Parathyroid adenoma (tissue), 2 donors: ENCODE measurements at regions not wholly inside any gene's neighbourhood (a gene's known extent, or its start where the extent isn't known, plus 50 kb on each side); places are given as distances from the start of the nearest gene placed in this dataset.

Experiments
- H2AFZ ChIP-seq: fragments of 300-600 bp; sonication (generic); one replicate; pipeline ENCODE4 v1.7.0; 2017; ENCODE audit warnings: antibody characterized with exemption, mild to moderate bottlenecking
- H3K27ac ChIP-seq: fragments of 300-600 bp; sonication (generic); one replicate; pipeline ENCODE4 v1.7.0; 2017
- H3K27me3 ChIP-seq: fragments of 300-600 bp; sonication (generic); one replicate; pipeline ENCODE4 v1.7.0; 2017; ENCODE audit warnings: low read length; ENCODE audit not compliant: control insufficient read depth, insufficient read depth
- H3K36me3 ChIP-seq: fragments of 300-600 bp; sonication (generic); one replicate; pipeline ENCODE4 v1.7.0; 2017; ENCODE audit warnings: low read length; ENCODE audit not compliant: control insufficient read depth, insufficient read depth
- H3K4me1 ChIP-seq: fragments of 300-600 bp; sonication (generic); one replicate; pipeline ENCODE4 v1.7.0; 2017; ENCODE audit warnings: control low read depth
- H3K4me2 ChIP-seq: fragments of 300-600 bp; sonication (generic); one replicate; pipeline ENCODE4 v1.7.0; 2017; ENCODE audit warnings: low read length
- H3K4me3 ChIP-seq: fragments of 300-600 bp; sonication (generic); one replicate; pipeline ENCODE4 v1.7.0; 2017; ENCODE audit warnings: low read depth, low read length
- H3K79me2 ChIP-seq: fragments of 300-600 bp; sonication (generic); one replicate; pipeline ENCODE4 v1.7.0; 2017; ENCODE audit warnings: control low read depth
- H3K9ac ChIP-seq: fragments of 300-600 bp; sonication (generic); one replicate; pipeline ENCODE4 v1.7.0; 2017; ENCODE audit warnings: mild to moderate bottlenecking
- H3K9me3 ChIP-seq: fragments of 300-600 bp; sonication (generic); one replicate; pipeline ENCODE4 v1.7.0; 2017; ENCODE audit warnings: low read length; ENCODE audit not compliant: control insufficient read depth
- TF ChIP-seq, protein P1 (sequence below): fragments of 300-600 bp; sonication (generic); IDR thresholded peaks from one replicate; pipeline ENCODE4 v1.7.0; 2017; ENCODE audit warnings: antibody characterized with exemption, mild to moderate bottlenecking
- donor health status: primary hyperparathyroidism.

DNA sequence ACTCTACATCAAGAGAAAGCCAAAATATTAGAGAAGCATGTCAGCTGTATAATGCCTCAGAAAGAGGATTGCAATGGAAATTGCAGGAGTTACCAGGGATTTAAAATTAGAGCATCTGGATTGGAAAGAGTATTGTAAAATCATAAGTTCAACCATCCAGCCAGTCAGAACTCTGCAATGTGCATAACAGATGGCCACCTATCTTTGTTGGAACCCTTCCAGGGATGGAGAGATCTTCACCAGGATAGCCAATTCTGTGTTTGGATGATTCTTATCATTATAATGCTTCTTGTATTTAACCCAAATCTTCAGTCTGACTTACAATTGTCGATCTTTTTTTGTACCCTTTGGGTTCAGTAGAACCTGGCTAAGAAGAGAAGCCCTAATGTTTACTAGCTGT lies 164.4 kb downstream of the TLR4 start:
- TF ChIP-seq, protein P1, sequence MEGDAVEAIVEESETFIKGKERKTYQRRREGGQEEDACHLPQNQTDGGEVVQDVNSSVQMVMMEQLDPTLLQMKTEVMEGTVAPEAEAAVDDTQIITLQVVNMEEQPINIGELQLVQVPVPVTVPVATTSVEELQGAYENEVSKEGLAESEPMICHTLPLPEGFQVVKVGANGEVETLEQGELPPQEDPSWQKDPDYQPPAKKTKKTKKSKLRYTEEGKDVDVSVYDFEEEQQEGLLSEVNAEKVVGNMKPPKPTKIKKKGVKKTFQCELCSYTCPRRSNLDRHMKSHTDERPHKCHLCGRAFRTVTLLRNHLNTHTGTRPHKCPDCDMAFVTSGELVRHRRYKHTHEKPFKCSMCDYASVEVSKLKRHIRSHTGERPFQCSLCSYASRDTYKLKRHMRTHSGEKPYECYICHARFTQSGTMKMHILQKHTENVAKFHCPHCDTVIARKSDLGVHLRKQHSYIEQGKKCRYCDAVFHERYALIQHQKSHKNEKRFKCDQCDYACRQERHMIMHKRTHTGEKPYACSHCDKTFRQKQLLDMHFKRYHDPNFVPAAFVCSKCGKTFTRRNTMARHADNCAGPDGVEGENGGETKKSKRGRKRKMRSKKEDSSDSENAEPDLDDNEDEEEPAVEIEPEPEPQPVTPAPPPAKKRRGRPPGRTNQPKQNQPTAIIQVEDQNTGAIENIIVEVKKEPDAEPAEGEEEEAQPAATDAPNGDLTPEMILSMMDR = no peak
- Histone ChIP-seq H3K27me3 (no peaks in the 10 kb centered on the region), H3K36me3 (no peaks in the 10 kb centered on the region), H3K4me3 (no peak overlapping the region), H3K79me2 (no peaks in the 10 kb centered on the region), H3K4me2 (no peak overlapping the region), H3K4me1 (no peaks in the 10 kb centered on the region), H3K9me3 (no peaks in the 10 kb centered on the region), H3K27ac (no peak overlapping the region), H3K9ac (no peak overlapping the region), H2AFZ (no peak overlapping the region)

- H3K9me3 ChIP-seq = no peaks in the 10 kb centered on the region
- H3K4me3 ChIP-seq = no peak overlapping the region
- no peak overlapping the region for H2AFZ ChIP-seq
- TF ChIP-seq, protein P1 = no peak
- H3K4me2 ChIP-seq = no peak overlapping the region
- H3K27me3 ChIP-seq = no peaks in the 10 kb centered on the region
- H3K27ac ChIP-seq = no peak overlapping the region
- no peaks in the 10 kb centered on the region for H3K79me2 ChIP-seq
- H3K36me3 ChIP-seq = no peaks in the 10 kb centered on the region
- no peak overlapping the region for H3K9ac ChIP-seq
- H3K4me1 ChIP-seq = no peaks in the 10 kb centered on the region
Observed at GRCh38 chr9:117869287-117869686, 165.1 kb downstream of the TLR4 start.

- H3K36me3 ChIP-seq = no peaks in the 10 kb centered on the region
- TF ChIP-seq, protein P1 = no peak
- H2AFZ ChIP-seq = no peak overlapping the region
- no peaks in the 10 kb centered on the region for H3K9me3 ChIP-seq
- H3K9ac ChIP-seq = no peak overlapping the region
- no peaks in the 10 kb centered on the region for H3K4me1 ChIP-seq
- H3K27me3 ChIP-seq = no peaks in the 10 kb centered on the region
- no peak overlapping the region for H3K27ac ChIP-seq
- H3K4me2 ChIP-seq = no peak overlapping the region
- H3K4me3 ChIP-seq = no peak overlapping the region
- H3K79me2 ChIP-seq = no peaks in the 10 kb centered on the region
Observed at GRCh38 chr9:117869712-117870111, 165.5 kb downstream of the TLR4 start.

GRCh38 chr9:117873664-117874063 lies 169.5 kb downstream of the TLR4 start:
- TF ChIP-seq, protein P1 = no peak
- H3K27ac ChIP-seq = no peak overlapping the region
- H3K79me2 ChIP-seq = no peaks in the 10 kb centered on the region
- H3K9ac ChIP-seq = no peak overlapping the region
- H3K9me3 ChIP-seq = no peaks in the 10 kb centered on the region
- no peak overlapping the region for H3K4me2 ChIP-seq
- no peaks in the 10 kb centered on the region for H3K4me1 ChIP-seq
- no peaks in the 10 kb centered on the region for H3K27me3 ChIP-seq
- no peaks in the 10 kb centered on the region for H3K36me3 ChIP-seq
- H2AFZ ChIP-seq = no peak overlapping the region
- H3K4me3 ChIP-seq = no peak overlapping the region

DNA sequence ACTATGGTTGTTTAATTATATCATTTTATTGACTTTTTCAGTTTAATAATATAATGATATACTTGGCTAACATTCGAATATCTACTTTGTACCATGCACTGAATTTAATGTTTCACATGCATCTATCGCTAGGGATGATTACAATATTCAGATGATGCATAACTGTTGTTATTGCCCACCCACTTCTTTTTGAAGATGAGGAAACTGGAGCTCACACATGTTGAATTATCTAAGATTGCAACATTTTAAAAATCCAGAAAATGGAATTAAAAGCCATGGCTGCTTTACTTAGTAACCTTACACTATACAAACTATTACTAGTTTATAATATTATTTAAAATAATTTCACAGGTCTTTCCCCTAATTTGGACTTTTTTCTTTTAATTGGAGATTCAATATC lies 171.7 kb downstream of the TLR4 start:
- Histone ChIP-seq H3K27me3 (no peaks in the 10 kb centered on the region), H3K4me2 (no peak overlapping the region), H3K79me2 (no peaks in the 10 kb centered on the region), H3K9ac (no peak overlapping the region), H3K4me3 (no peak overlapping the region), H2AFZ (no peak overlapping the region), H3K9me3 (no peaks in the 10 kb centered on the region), H3K4me1 (no peaks in the 10 kb centered on the region), H3K27ac (no peak overlapping the region), H3K36me3 (no peaks in the 10 kb centered on the region)
- TF ChIP-seq, protein P1 = no peak
